T-cell (primary cell): ENCODE measurements at regions not wholly inside any gene's neighbourhood (a gene's known extent, or its start where the extent isn't known, plus 50 kb on each side); places are given as distances from the start of the nearest gene placed in this dataset.
A peak's percentile ranks its signal among the peaks of the same experiment; 100 is the strongest.

Experiments
- ATAC-seq, 4 experiments: fragments of 200-7000 bp in 3 of 4; fragments of 150-1000 bp in 1 of 4; cut with Tn5 transposase; replicated peaks in 1 of 4; 1 replicate in 3 of 4; 2 replicates in 1 of 4; pipeline ENCODE4 v1.10.0; 2021; ENCODE audit warnings: moderate library complexity in 3 of 4, mild to moderate bottlenecking in 2 of 4, moderate number of reproducible peaks in 1 of 4
- CTCF ChIA-PET, 2 donors: fragments of 300-600 bp; sonication (Branson Sonifier 250); formaldehyde crosslinking; loops; one replicate each; lab custom pipeline; 2022; ENCODE audit warnings: antibody characterized with exemption in 2 of 2; lab: Charles Lee
- POLR2A ChIA-PET, 2 donors: fragments of 300-600 bp; sonication (Branson Sonifier 250); formaldehyde crosslinking; loops; one replicate each; lab custom pipeline; 2022; ENCODE audit warnings: antibody characterized with exemption in 2 of 2; lab: Charles Lee
- DNase-seq, 35 experiments: peaks; one replicate each; pipeline versions ENCODE4 v3.0.0 to v3.0.0-alpha.2; 2013 to 2023
- H3K27ac ChIP-seq: one replicate; pipeline ENCODE4 v1.5.1; 2013; ENCODE audit warnings: low read length
- H3K27me3 ChIP-seq, 2 experiments: replicated peaks in 1 of 2; 1 replicate in 1 of 2; 2 replicates in 1 of 2; pipeline versions ENCODE4 v1.6.1 to v1.7.0; 2013; ENCODE audit warnings: low read length in 1 of 2, mixed read lengths in 1 of 2; ENCODE audit not compliant: control insufficient read depth in 2 of 2, insufficient read depth in 2 of 2; ENCODE audit errors: extremely low read depth in 1 of 2
- H3K36me3 ChIP-seq, 2 donors: 1 replicate in 1 of 2; 2 replicates in 1 of 2; pipeline versions ENCODE4 v1.6.1 to v1.7.0; 2013; ENCODE audit warnings: low read length in 1 of 2; ENCODE audit not compliant: control insufficient read depth in 2 of 2, insufficient read depth in 1 of 2; ENCODE audit errors: extremely low read depth in 1 of 2
- H3K4me1 ChIP-seq, 2 experiments: 1 replicate in 1 of 2; 2 replicates in 1 of 2; pipeline versions ENCODE4 v1.6.1 to v1.7.0; 2013; ENCODE audit warnings: low read length in 2 of 2, mixed read lengths in 1 of 2; ENCODE audit not compliant: insufficient read depth in 2 of 2, control insufficient read depth in 1 of 2; ENCODE audit errors: extremely low read depth in 1 of 2
- H3K4me3 ChIP-seq, 2 donors: 1 replicate in 1 of 2; 2 replicates in 1 of 2; pipeline versions ENCODE4 v1.5.1 to v1.7.0; 2013; ENCODE audit warnings: mild to moderate bottlenecking in 2 of 2, low read length in 1 of 2, moderate library complexity in 1 of 2; ENCODE audit not compliant: control insufficient read depth in 1 of 2; ENCODE audit errors: extremely low read depth in 1 of 2
- H3K9me3 ChIP-seq: 2 replicates; pipeline ENCODE4 v1.7.0; 2013
- H3K27ac Mint-ChIP-seq, 2 donors: one replicate each; pipeline ENCODE4 v1.8.0; 2020 to 2021; ENCODE audit warnings: mild to moderate bottlenecking in 2 of 2, mixed read lengths in 2 of 2
- H3K27me3 Mint-ChIP-seq, 2 donors: one replicate each; pipeline ENCODE4 v1.8.0; 2021 to 2022; ENCODE audit warnings: mixed read lengths in 2 of 2
- H3K36me3 Mint-ChIP-seq: one replicate; pipeline ENCODE4 v1.8.0; 2021; ENCODE audit warnings: mixed read lengths
- H3K4me1 Mint-ChIP-seq, 3 donors: one replicate each; pipeline ENCODE4 v1.8.0; 2020 to 2022; ENCODE audit warnings: mixed read lengths in 3 of 3, mild to moderate bottlenecking in 1 of 3
- H3K4me3 Mint-ChIP-seq, 3 donors: one replicate each; pipeline ENCODE4 v1.8.0; 2020 to 2022; ENCODE audit warnings: mild to moderate bottlenecking in 3 of 3, mixed read lengths in 3 of 3, moderate library complexity in 3 of 3
- H3K9me3 Mint-ChIP-seq, 3 donors: one replicate each; pipeline ENCODE4 v1.8.0; 2020 to 2022; ENCODE audit warnings: mixed read lengths in 3 of 3
- WGBS: methylation state at CpG from one replicate; pipeline ENCODE4 v1.1.5; 2013; ENCODE audit warnings: missing lambda C conversion rate; ENCODE audit not compliant: insufficient coverage; 5-methylcytosine and 5-hydroxymethylcytosine counted together

GRCh38 chr4:129602447-129602846 lies 506.5 kb downstream of the C4orf33 start:
- Histone ChIP-seq H3K27me3 (no peaks in the 10 kb centered on the region), H3K9me3 (no peaks in the 10 kb centered on the region), H3K4me3 (no peak overlapping the region), H3K27ac (no peak overlapping the region), H3K36me3 (no peaks in the 10 kb centered on the region), H3K4me1 (no peaks in the 10 kb centered on the region)
- ATAC-seq (no peak), DNase-seq (no peak)
- ChIA-PET POLR2A (no interaction called here), CTCF (no interaction called here)
- Mint-ChIP-seq H3K27me3 (no peaks in the 10 kb centered on the region), H3K4me3 (no peak overlapping the region), H3K9me3 (no peaks in the 10 kb centered on the region), H3K36me3 (no peaks in the 10 kb centered on the region), H3K27ac (no peak overlapping the region), H3K4me1 (no peaks in the 10 kb centered on the region)
- WGBS, result 100% methylated on average over 1 of the region's 1 CpG

DNA sequence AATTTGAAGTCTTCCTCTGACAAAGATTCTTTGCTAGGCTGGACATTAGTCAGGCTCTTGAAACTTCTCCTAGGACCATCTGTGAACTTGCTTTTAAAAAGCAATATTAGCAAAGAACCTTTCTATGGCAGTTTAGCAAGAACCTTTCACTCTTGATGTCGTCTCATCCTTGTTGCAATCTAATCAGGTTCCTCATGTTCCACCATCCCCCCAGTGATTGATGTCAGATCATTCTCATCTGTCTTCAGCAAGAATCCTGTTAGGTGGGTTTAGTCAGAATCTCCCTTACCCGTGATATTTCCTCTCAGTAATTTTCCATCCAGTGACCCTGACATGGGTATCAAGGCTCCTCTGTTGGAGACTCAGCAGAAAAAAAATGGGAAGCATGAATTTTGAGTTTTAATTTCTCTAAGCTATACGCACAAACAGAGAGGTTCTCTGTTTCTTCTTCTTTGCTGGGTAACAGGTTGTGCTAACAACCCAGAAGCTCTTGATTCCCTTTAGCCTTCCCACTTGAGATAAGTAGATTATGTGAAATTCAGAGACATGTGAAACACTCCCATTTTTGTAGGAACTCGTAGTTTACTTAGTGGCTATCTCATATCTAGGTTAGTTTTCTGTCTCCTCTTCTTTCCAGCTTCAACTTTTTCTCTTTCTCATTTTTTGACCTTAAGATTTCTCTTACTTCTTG lies 507.4 kb downstream of the C4orf33 start:
- no peaks in the 10 kb centered on the region for H3K27me3 ChIP-seq
- H3K4me1 Mint-ChIP-seq, result no peaks in the 10 kb centered on the region
- no peaks in the 10 kb centered on the region for H3K36me3 Mint-ChIP-seq
- no peaks in the 10 kb centered on the region for H3K27me3 Mint-ChIP-seq
- ChIA-PET CTCF (no interaction called here), POLR2A (no interaction called here)
- WGBS, result no CpG with 5 or more reads among the region's 4 CpGs
- no peaks in the 10 kb centered on the region for H3K36me3 ChIP-seq
- H3K9me3 ChIP-seq, result no peaks in the 10 kb centered on the region
- H3K4me3 Mint-ChIP-seq, result no peak overlapping the region
- H3K4me1 ChIP-seq, result no peaks in the 10 kb centered on the region
- DNase-seq, result no peak
- ATAC-seq, result no peak
- H3K27ac Mint-ChIP-seq, result no peak overlapping the region
- H3K4me3 ChIP-seq, result no peak overlapping the region
- no peaks in the 10 kb centered on the region for H3K9me3 Mint-ChIP-seq
- no peak overlapping the region for H3K27ac ChIP-seq

DNA sequence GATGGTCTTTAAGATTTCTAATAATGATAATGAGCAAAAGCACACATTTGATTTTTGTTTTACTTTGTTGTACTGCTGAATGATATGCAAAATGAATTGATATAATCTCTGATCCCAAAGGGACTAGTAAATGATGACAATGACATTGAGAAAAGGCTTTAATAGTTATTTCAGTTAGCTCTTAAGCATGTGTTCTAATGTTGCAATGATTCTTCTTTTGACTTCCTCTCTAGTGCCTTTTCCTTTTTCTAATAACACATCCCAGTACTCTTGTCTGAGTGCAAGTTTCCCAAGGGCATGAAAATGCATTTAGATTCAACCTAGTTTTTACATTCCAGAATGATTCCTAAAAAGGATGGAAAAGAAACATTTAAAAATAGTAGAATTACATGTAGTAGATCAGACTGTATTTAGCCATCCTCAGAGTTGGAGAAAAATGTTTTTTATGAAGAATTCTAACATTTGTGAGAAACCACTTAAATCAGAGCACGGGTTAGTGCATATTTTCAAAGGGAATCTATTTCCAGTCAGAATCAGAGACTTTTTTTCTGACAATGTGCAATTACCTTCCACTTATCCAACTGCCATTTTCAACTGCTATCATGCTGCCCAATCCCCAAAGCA lies 508.8 kb downstream of the C4orf33 start:
- Histone ChIP-seq H3K27ac (no peak overlapping the region), H3K4me1 (no peaks in the 10 kb centered on the region), H3K27me3 (no peaks in the 10 kb centered on the region), H3K4me3 (no peak overlapping the region), H3K9me3 (no peaks in the 10 kb centered on the region), H3K36me3 (no peaks in the 10 kb centered on the region)
- ATAC-seq (no peak), DNase-seq (no peak)
- Mint-ChIP-seq H3K27me3 (no peaks in the 10 kb centered on the region), H3K4me3 (no peak overlapping the region), H3K9me3 (no peaks in the 10 kb centered on the region), H3K4me1 (no peaks in the 10 kb centered on the region), H3K36me3 (no peaks in the 10 kb centered on the region), H3K27ac (no peak overlapping the region)
- CTCF ChIA-PET, result no interaction called here
- POLR2A ChIA-PET, result no interaction called here
- WGBS, result no CpG with 5 or more reads among the region's 1 CpG

DNA sequence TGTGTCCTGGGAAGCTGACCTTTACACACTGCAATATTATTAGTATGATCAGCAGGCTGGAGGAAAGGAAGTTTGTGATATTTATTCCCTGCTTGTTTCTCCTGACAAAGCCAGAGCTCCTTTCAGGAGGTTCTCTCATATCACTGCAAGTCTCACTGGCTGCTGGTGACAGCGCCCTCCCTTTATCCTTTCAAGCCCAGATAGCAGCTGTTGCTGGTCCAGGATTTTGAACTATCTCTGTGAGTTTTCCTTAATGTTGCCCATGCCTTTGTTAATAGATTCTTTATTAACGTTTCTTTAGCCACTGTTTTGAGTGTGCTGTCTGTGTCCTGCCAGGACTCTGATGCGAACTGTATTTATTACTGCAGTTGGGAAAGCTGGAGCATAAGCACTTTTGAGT lies 518.7 kb downstream of the C4orf33 start:
- no peaks in the 10 kb centered on the region for H3K27me3 Mint-ChIP-seq
- Histone ChIP-seq H3K27ac (no peak overlapping the region), H3K4me1 (no peaks in the 10 kb centered on the region), H3K4me3 (no peak overlapping the region), H3K36me3 (no peaks in the 10 kb centered on the region), H3K9me3 (no peaks in the 10 kb centered on the region), H3K27me3 (no peaks in the 10 kb centered on the region)
- WGBS, result 40% methylated on average over 1 of the region's 3 CpGs
- POLR2A ChIA-PET, result no interaction called here
- no peaks in the 10 kb centered on the region for H3K36me3 Mint-ChIP-seq
- no peaks in the 10 kb centered on the region for H3K4me1 Mint-ChIP-seq
- DNase-seq, result no peak
- H3K4me3 Mint-ChIP-seq, result no peak overlapping the region
- no peak overlapping the region for H3K27ac Mint-ChIP-seq
- CTCF ChIA-PET, result no interaction called here
- no peak for ATAC-seq
- H3K9me3 Mint-ChIP-seq, result no peaks in the 10 kb centered on the region

DNA sequence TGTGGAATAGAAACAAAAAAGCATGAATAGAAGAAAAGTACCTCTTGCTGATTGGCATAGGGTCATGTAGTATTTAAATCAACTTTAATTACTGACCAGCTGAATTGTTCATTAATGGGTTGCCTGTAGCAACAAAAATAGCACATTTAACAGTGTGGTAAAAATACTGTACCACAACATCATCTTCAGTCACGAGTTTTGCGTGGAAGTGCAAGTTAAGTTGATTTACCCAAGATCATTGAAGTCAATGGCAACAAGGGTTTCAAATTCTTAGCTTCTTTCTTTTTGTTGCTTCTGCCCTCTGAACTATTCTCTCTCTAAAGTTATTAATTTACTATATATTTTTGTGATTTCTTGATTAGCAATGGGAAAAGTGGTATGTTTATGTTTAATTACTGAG lies 526.6 kb downstream of the C4orf33 start:
- peaks cover 0 to 7% (median 0%) of the 10 kb centered on the region in 3 donors for H3K9me3 Mint-ChIP-seq

DNA sequence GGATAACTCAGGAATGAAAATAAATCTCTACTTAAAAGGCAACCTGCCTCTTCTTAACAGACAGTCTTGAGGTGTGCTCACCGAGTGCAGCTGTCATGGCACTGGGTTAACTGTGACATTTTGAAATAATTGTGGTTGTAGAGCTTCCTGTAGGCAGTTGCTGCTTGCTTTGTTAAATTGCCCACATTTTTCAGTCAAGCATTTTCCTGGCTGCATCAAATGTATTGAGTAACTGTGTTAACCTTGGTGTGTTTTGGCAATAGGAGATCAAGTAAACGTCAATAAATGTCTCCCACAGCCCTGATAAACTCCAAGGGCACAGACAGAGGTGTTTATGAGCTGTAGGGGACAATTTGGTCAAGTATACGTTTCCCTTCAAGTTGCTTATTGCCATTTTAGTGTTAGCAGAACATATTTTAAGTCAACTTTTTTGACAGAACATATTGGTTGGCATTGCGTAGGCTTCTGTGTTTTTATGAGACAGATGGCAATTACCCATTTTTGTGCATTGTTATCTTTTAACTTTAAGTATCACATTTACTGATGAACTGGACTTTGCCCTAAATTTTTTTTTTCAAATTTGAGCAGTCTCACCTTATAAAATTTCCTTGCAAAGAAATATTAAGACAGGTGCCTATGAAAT lies 527.4 kb downstream of the C4orf33 start:
- no peak overlapping the region for H3K27ac Mint-ChIP-seq
- H3K4me3 ChIP-seq, result no peak overlapping the region
- H3K4me1 Mint-ChIP-seq, result peaks cover 0 to 3% (median 0%) of the 10 kb centered on the region in 3 donors
- no peaks in the 10 kb centered on the region for H3K36me3 ChIP-seq
- CTCF ChIA-PET, result interaction anchor here in 1 of 2 donors (0.6 kb wide), 1 partner anchor 84 kb away, joined by 3 read pairs; no protein-coding TSS in a partner anchor
- peaks cover 0 to 7% (median 0%) of the 10 kb centered on the region in 3 donors for H3K9me3 Mint-ChIP-seq
- no CpG with 5 or more reads among the region's 4 CpGs for WGBS
- peaks cover 0 to 11% of the 10 kb centered on the region in 2 experiments for H3K4me1 ChIP-seq
- no peaks in the 10 kb centered on the region for H3K36me3 Mint-ChIP-seq
- no peak overlapping the region for H3K4me3 Mint-ChIP-seq
- no peaks in the 10 kb centered on the region for H3K27me3 ChIP-seq
- no peak overlapping the region for H3K27ac ChIP-seq
- POLR2A ChIA-PET, result no interaction called here
- no peaks in the 10 kb centered on the region for H3K27me3 Mint-ChIP-seq
- no peaks in the 10 kb centered on the region for H3K9me3 ChIP-seq
- ATAC-seq, result no peak
- DNase-seq, result peak in 1 of 35 experiments; percentile 25

More for the DNA sequence above, 526.6 kb downstream of the C4orf33 start:
- no peak overlapping the region for H3K4me3 Mint-ChIP-seq
- H3K27me3 Mint-ChIP-seq, result no peaks in the 10 kb centered on the region
- H3K27ac Mint-ChIP-seq, result no peak overlapping the region
- H3K36me3 Mint-ChIP-seq, result no peaks in the 10 kb centered on the region
- H3K27me3 ChIP-seq, result no peaks in the 10 kb centered on the region
- no peak overlapping the region for H3K4me3 ChIP-seq
- no peaks in the 10 kb centered on the region for H3K9me3 ChIP-seq
- H3K27ac ChIP-seq, result no peak overlapping the region
- POLR2A ChIA-PET, result no interaction called here
- H3K36me3 ChIP-seq, result no peaks in the 10 kb centered on the region
- peaks cover 0 to 11% of the 10 kb centered on the region in 2 experiments for H3K4me1 ChIP-seq
- CTCF ChIA-PET, result no interaction called here
- ATAC-seq (no peak), DNase-seq (no peak)
- WGBS, result 80% methylated on average over 2 of the region's 2 CpGs
- peaks cover 0 to 3% (median 0%) of the 10 kb centered on the region in 3 donors for H3K4me1 Mint-ChIP-seq
